Prostate gland (tissue), 2 donors: ENCODE measurements at regions not wholly inside any gene's neighbourhood (a gene's known extent, or its start where the extent isn't known, plus 50 kb on each side); places are given as distances from the start of the nearest gene placed in this dataset.

ENCODE experiments used
- DNase-seq: peaks from one replicate; pipeline ENCODE4 v3.0.0-alpha.2; 2019; ENCODE audit warnings: low spot score
- H3K27ac ChIP-seq, 2 donors: fragments of 200-600 bp; sonication (generic); 2 replicates each; pipeline ENCODE4 v1.5.1; 2017 to 2019
- H3K27me3 ChIP-seq: fragments of 200-600 bp; sonication (generic); replicated peaks from 2 replicates; pipeline ENCODE4 v1.5.1; 2019; ENCODE audit not compliant: insufficient read depth
- H3K36me3 ChIP-seq, 2 donors: fragments of 200-600 bp; sonication (generic); 1 replicate in 1 of 2; 2 replicates in 1 of 2; pipeline versions ENCODE4 v1.5.1 to v1.8.1; 2017 to 2019
- H3K4me1 ChIP-seq: fragments of 200-600 bp; sonication (generic); replicated peaks from 2 replicates; pipeline ENCODE4 v1.5.1; 2019
- H3K4me3 ChIP-seq, 2 donors: fragments of 200-600 bp; sonication (generic); 2 replicates each; pipeline ENCODE4 v1.5.1; 2017 to 2019
- H3K9me3 ChIP-seq: fragments of 200-600 bp; sonication (generic); 2 replicates; pipeline ENCODE4 v1.5.1; 2017
- CTCF ChIP-seq, 4 experiments: fragments of 200-600 bp in 2 of 4; fragments of 450-650 bp in 2 of 4; sonication (generic) in 2 of 4; IDR thresholded peaks; 1 replicate in 3 of 4; 2 replicates in 1 of 4; pipeline ENCODE4 v1.5.1; 2016 to 2019; ENCODE audit warnings: antibody characterized with exemption in 4 of 4, mild to moderate bottlenecking in 2 of 4, moderate library complexity in 2 of 4
- POLR2A ChIP-seq: fragments of 450-650 bp; IDR thresholded peaks from one replicate; pipeline ENCODE4 v1.6.1; 2016; ENCODE audit warnings: antibody characterized with exemption, mild to moderate bottlenecking
- POLR2AphosphoS5 ChIP-seq: sonication (generic); formaldehyde crosslinking; IDR thresholded peaks from one replicate; pipeline ENCODE4 v1.6.1; 2017; ENCODE audit warnings: antibody characterized with exemption
- WGBS: methylation state at CpG from one replicate; pipeline ENCODE4 v1.1.5; 2018; 5-methylcytosine and 5-hydroxymethylcytosine counted together
- intact Hi-C: fragments of 100-400 bp; cut with DNase I; formaldehyde crosslinking; loops from one replicate; pipeline ENCODE4 v1.14.2; 2022

- Histone ChIP-seq H3K4me1 (no peaks in the 10 kb centered on the region), H3K36me3 (no peaks in the 10 kb centered on the region), H3K27me3 (no peaks in the 10 kb centered on the region), H3K9me3 (no peaks in the 10 kb centered on the region), H3K4me3 (no peak overlapping the region), H3K27ac (no peak overlapping the region)
- peak; percentile 53 for DNase-seq
- WGBS: 100% methylated on average over 1 of the region's 1 CpG
- TF ChIP-seq POLR2AphosphoS5 (peak; percentile 76), POLR2A (no peak)
- intact Hi-C loops: no loop called here
Measured at GRCh38 chr11:80239217-80239616, 798.4 kb upstream of the TENM4 start.

GRCh38 chr11:80227915-80228314 is 787.1 kb upstream of the TENM4 start:
- DNase-seq: no peak
- Histone ChIP-seq H3K4me1 (no peaks in the 10 kb centered on the region), H3K9me3 (no peaks in the 10 kb centered on the region), H3K36me3 (no peaks in the 10 kb centered on the region), H3K4me3 (no peak overlapping the region), H3K27ac (no peak overlapping the region), H3K27me3 (no peaks in the 10 kb centered on the region)
- TF ChIP-seq POLR2AphosphoS5 (no peak), CTCF (IDR thresholded peaks at IDR 0.05) (no peak), POLR2A (no peak)
- intact Hi-C loops: no loop called here

- no peaks in the 10 kb centered on the region for H3K27me3 ChIP-seq
Measured at GRCh38 chr11:80214413-80214812, 773.6 kb upstream of the TENM4 start.

GRCh38 chr11:80211673-80212072 is 770.8 kb upstream of the TENM4 start:
- Histone ChIP-seq H3K4me1 (no peaks in the 10 kb centered on the region), H3K27ac (no peak overlapping the region), H3K4me3 (no peak overlapping the region), H3K9me3 (no peaks in the 10 kb centered on the region), H3K36me3 (no peaks in the 10 kb centered on the region), H3K27me3 (no peaks in the 10 kb centered on the region)
- no peak for DNase-seq
- no peak for TF ChIP-seq POLR2AphosphoS5
- no peak for TF ChIP-seq POLR2A
- TF ChIP-seq CTCF (IDR thresholded peaks at IDR 0.05): no peak
- intact Hi-C loops: no loop called here
- 63% methylated on average over 3 of the region's 3 CpGs for WGBS

More at GRCh38 chr11:80214413-80214812, 773.6 kb upstream of the TENM4 start:
- H3K4me1 ChIP-seq: no peaks in the 10 kb centered on the region
- no peaks in the 10 kb centered on the region for H3K9me3 ChIP-seq
- intact Hi-C loops: no loop called here
- no peak for DNase-seq
- no peak overlapping the region for H3K27ac ChIP-seq
- no peak overlapping the region for H3K4me3 ChIP-seq
- WGBS: 85% methylated on average over 2 of the region's 2 CpGs
- no peak for TF ChIP-seq POLR2A
- no peak for TF ChIP-seq POLR2AphosphoS5
- no peak for TF ChIP-seq CTCF (IDR thresholded peaks at IDR 0.05)
- H3K36me3 ChIP-seq: no peaks in the 10 kb centered on the region

- H3K4me3 ChIP-seq: no peak overlapping the region
- H3K36me3 ChIP-seq: no peaks in the 10 kb centered on the region
- no peak overlapping the region for H3K27ac ChIP-seq
- no peaks in the 10 kb centered on the region for H3K9me3 ChIP-seq
- H3K27me3 ChIP-seq: no peaks in the 10 kb centered on the region
- no peak for TF ChIP-seq POLR2A
- no peak for TF ChIP-seq POLR2AphosphoS5
- TF ChIP-seq CTCF (IDR thresholded peaks at IDR 0.05): no peak
- H3K4me1 ChIP-seq: no peaks in the 10 kb centered on the region
- no peak for DNase-seq
- intact Hi-C loops: no loop called here
Measured at GRCh38 chr11:80204021-80204420, 763.2 kb upstream of the TENM4 start.
